ENCODE measurements at regions not wholly inside any gene's neighbourhood (a gene's known extent, or its start where the extent isn't known, plus 50 kb on each side); places are given as distances from the start of the nearest gene placed in this dataset.
A peak's percentile ranks its signal among the peaks of the same experiment; 100 is the strongest.

- Histone ChIP-seq H3K9me2 (replicated peaks; ENCODE audit: insufficient read depth) (no peaks in the 10 kb centered on the region), H3K36me3 (replicated peaks; ENCODE audit: insufficient read depth, low read depth) (no peaks in the 10 kb centered on the region), H2AFZ (peak overlapping the region; percentile 4), H3K79me2 (no peaks in the 10 kb centered on the region), H3K4me3 (no peak overlapping the region), H3K9me3 (ENCODE audit: low read depth) (no peaks in the 10 kb centered on the region), H3K27me3 (no peaks in the 10 kb centered on the region), H3K27ac (no peak overlapping the region), H3K4me1 (ENCODE audit: insufficient read depth) (no peaks in the 10 kb centered on the region), H4K20me1 (ENCODE audit: insufficient read depth, poor library complexity, severe bottlenecking) (no peaks in the 10 kb centered on the region), H3K4me2 (peak overlapping the region; percentile 62)
- WGBS (ENCODE audit: low lambda C conversion rate, missing lambda C conversion rate) = 44% methylated on average over 13 of the region's 13 CpGs
- TF ChIP-seq, protein P1, sequence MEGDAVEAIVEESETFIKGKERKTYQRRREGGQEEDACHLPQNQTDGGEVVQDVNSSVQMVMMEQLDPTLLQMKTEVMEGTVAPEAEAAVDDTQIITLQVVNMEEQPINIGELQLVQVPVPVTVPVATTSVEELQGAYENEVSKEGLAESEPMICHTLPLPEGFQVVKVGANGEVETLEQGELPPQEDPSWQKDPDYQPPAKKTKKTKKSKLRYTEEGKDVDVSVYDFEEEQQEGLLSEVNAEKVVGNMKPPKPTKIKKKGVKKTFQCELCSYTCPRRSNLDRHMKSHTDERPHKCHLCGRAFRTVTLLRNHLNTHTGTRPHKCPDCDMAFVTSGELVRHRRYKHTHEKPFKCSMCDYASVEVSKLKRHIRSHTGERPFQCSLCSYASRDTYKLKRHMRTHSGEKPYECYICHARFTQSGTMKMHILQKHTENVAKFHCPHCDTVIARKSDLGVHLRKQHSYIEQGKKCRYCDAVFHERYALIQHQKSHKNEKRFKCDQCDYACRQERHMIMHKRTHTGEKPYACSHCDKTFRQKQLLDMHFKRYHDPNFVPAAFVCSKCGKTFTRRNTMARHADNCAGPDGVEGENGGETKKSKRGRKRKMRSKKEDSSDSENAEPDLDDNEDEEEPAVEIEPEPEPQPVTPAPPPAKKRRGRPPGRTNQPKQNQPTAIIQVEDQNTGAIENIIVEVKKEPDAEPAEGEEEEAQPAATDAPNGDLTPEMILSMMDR (IDR thresholded peaks at IDR 0.05; ENCODE audit: poor library complexity) = peak; percentile 48
- TF ChIP-seq EZH2 (IDR thresholded peaks at IDR 0.05; ENCODE audit: borderline replicate concordance) = no peak
- no peak for TF ChIP-seq EZH2phosphoT487 (IDR thresholded peaks at IDR 0.05; ENCODE audit: low read depth, severe bottlenecking, unreplicated experiment)
- peak; percentile 30 for DNase-seq (ENCODE audit: low spot score)
These were observed 71.8 kb downstream of the C4orf33 start for GRCh38 chr4:129167640-129168260.

DNA sequence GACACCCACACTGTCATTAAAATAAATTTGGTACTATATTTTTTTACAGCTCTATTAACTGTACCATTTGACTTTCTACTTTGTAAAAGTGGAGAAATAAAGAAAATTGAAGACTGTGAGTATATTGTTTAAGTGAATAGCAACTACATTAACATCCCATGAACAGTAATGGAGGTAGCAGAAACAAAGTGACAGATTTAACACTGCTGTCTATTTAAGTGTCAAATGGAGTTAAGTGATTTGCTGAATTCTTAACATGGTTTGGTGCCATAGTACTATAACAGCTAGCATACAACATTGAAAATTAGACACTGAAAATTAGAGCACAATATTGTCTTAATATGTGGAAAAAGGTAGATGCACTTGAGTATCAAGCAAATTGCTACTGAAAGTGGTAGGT lies 76.2 kb downstream of the C4orf33 start:
- DNase-seq (ENCODE audit: low spot score) = no peak
- Histone ChIP-seq H4K20me1 (ENCODE audit: insufficient read depth, poor library complexity, severe bottlenecking) (no peaks in the 10 kb centered on the region), H3K4me1 (ENCODE audit: insufficient read depth) (no peaks in the 10 kb centered on the region), H3K9me2 (replicated peaks; ENCODE audit: insufficient read depth) (no peaks in the 10 kb centered on the region), H3K79me2 (no peaks in the 10 kb centered on the region), H3K9me3 (ENCODE audit: low read depth) (no peaks in the 10 kb centered on the region), H3K27me3 (no peaks in the 10 kb centered on the region), H3K27ac (no peak overlapping the region), H2AFZ (no peak overlapping the region), H3K4me2 (no peak overlapping the region), H3K4me3 (no peak overlapping the region), H3K36me3 (replicated peaks; ENCODE audit: insufficient read depth, low read depth) (no peaks in the 10 kb centered on the region)
- TF ChIP-seq EZH2phosphoT487 (IDR thresholded peaks at IDR 0.05; ENCODE audit: low read depth, severe bottlenecking, unreplicated experiment) (no peak), EZH2 (IDR thresholded peaks at IDR 0.05; ENCODE audit: borderline replicate concordance) (no peak)
- TF ChIP-seq, protein P1 (IDR thresholded peaks at IDR 0.05; ENCODE audit: poor library complexity) = no peak

GRCh38 chr4:129176864-129177263 lies 80.9 kb downstream of the C4orf33 start:
- H3K4me1 ChIP-seq (ENCODE audit: insufficient read depth) = no peaks in the 10 kb centered on the region
- no peak overlapping the region for H3K4me3 ChIP-seq
- H3K27me3 ChIP-seq = no peaks in the 10 kb centered on the region
- DNase-seq (ENCODE audit: low spot score) = no peak
- WGBS (ENCODE audit: low lambda C conversion rate, missing lambda C conversion rate) = 95% methylated on average over 1 of the region's 1 CpG
- TF ChIP-seq EZH2phosphoT487 (IDR thresholded peaks at IDR 0.05; ENCODE audit: low read depth, severe bottlenecking, unreplicated experiment) = no peak
- TF ChIP-seq, protein P1 (IDR thresholded peaks at IDR 0.05; ENCODE audit: poor library complexity) = no peak
- no peak for TF ChIP-seq EZH2 (IDR thresholded peaks at IDR 0.05; ENCODE audit: borderline replicate concordance)
- no peaks in the 10 kb centered on the region for H3K9me2 ChIP-seq (replicated peaks; ENCODE audit: insufficient read depth)
- H3K79me2 ChIP-seq = no peaks in the 10 kb centered on the region
- no peak overlapping the region for H2AFZ ChIP-seq
- no peak overlapping the region for H3K4me2 ChIP-seq
- H4K20me1 ChIP-seq (ENCODE audit: insufficient read depth, poor library complexity, severe bottlenecking) = no peaks in the 10 kb centered on the region
- no peaks in the 10 kb centered on the region for H3K36me3 ChIP-seq (replicated peaks; ENCODE audit: insufficient read depth, low read depth)
- no peak overlapping the region for H3K27ac ChIP-seq
- no peaks in the 10 kb centered on the region for H3K9me3 ChIP-seq (ENCODE audit: low read depth)

All from hepatocyte (in vitro differentiated cells).